ENCODE measurements at regions not wholly inside any gene's neighbourhood (a gene's known extent, or its start where the extent isn't known, plus 50 kb on each side); places are given as distances from the start of the nearest gene placed in this dataset.
"Not testable (repeated sequence)": the region's sequence is repeated elsewhere in the genome, so short reads cannot be mapped to it uniquely, and the experiment has no call there.

GRCh38 chr14:38567703-38568102 lies 311.8 kb upstream of the CLEC14A start:
- DNase-seq (ENCODE audit: low read depth): no peak

GRCh38 chr14:38561657-38562056 lies 305.8 kb upstream of the CLEC14A start:
- DNase-seq (ENCODE audit: low read depth): no peak

GRCh38 chr14:38559711-38560110 lies 303.8 kb upstream of the CLEC14A start:
- DNase-seq (ENCODE audit: low read depth): no peak

- not testable (repeated sequence) for DNase-seq (ENCODE audit: low read depth)
Observed at GRCh38 chr14:38557391-38557790, 301.5 kb upstream of the CLEC14A start.

GRCh38 chr14:38556252-38556651 lies 300.4 kb upstream of the CLEC14A start:
- no peak for DNase-seq (ENCODE audit: low read depth)

GRCh38 chr14:38554026-38554425 lies 298.1 kb upstream of the CLEC14A start:
- DNase-seq (ENCODE audit: low read depth): no peak

GRCh38 chr14:38553586-38553985 lies 297.7 kb upstream of the CLEC14A start:
- DNase-seq (ENCODE audit: low read depth): no peak

GRCh38 chr14:38549564-38549963 lies 293.7 kb upstream of the CLEC14A start:
- DNase-seq (ENCODE audit: low read depth): no peak

- DNase-seq (ENCODE audit: low read depth): no peak
Observed at GRCh38 chr14:38547961-38548490, 292.1 kb upstream of the CLEC14A start.

- no peak for DNase-seq (ENCODE audit: low read depth)
Observed at GRCh38 chr14:38546932-38547551, 291.1 kb upstream of the CLEC14A start.

GRCh38 chr14:38544776-38545175 lies 288.9 kb upstream of the CLEC14A start:
- no peak for DNase-seq (ENCODE audit: low read depth)

- not testable (repeated sequence) for DNase-seq (ENCODE audit: low read depth)
Observed at GRCh38 chr14:38543851-38544250, 288.0 kb upstream of the CLEC14A start.

GRCh38 chr14:38538053-38538452 lies 282.2 kb upstream of the CLEC14A start:
- DNase-seq (ENCODE audit: low read depth): not testable (repeated sequence)

GRCh38 chr14:38536376-38537038 lies 280.6 kb upstream of the CLEC14A start:
- no peak for DNase-seq (ENCODE audit: low read depth)

GRCh38 chr14:38528582-38528981 lies 272.7 kb upstream of the CLEC14A start:
- no peak for DNase-seq (ENCODE audit: low read depth)

- DNase-seq (ENCODE audit: low read depth): no peak
Observed at GRCh38 chr14:38527502-38527878, 271.6 kb upstream of the CLEC14A start.

GRCh38 chr14:38526826-38527501 lies 271.1 kb upstream of the CLEC14A start:
- DNase-seq (ENCODE audit: low read depth): no peak

- no peak for DNase-seq (ENCODE audit: low read depth)
Observed at GRCh38 chr14:38524636-38525509, 269.0 kb upstream of the CLEC14A start.

GRCh38 chr14:38522724-38523123 lies 266.8 kb upstream of the CLEC14A start:
- no peak for DNase-seq (ENCODE audit: low read depth)

GRCh38 chr14:38521591-38521990 lies 265.7 kb upstream of the CLEC14A start:
- no peak for DNase-seq (ENCODE audit: low read depth)

- DNase-seq (ENCODE audit: low read depth): no peak
Observed at GRCh38 chr14:38517426-38517825, 261.5 kb upstream of the CLEC14A start.

GRCh38 chr14:38512236-38512635 lies 256.3 kb upstream of the CLEC14A start:
- DNase-seq (ENCODE audit: low read depth): no peak

All from T follicular helper cell (primary cell).